GM18507 (cell line): ENCODE measurements at regions not wholly inside any gene's neighbourhood (a gene's known extent, or its start where the extent isn't known, plus 50 kb on each side); places are given as distances from the start of the nearest gene placed in this dataset.
"Not testable (repeated sequence)": the region's sequence is repeated elsewhere in the genome, so short reads cannot be mapped to it uniquely, and the experiment has no call there.

Source experiments
- DNase-seq: peaks from one replicate; pipeline ENCODE4 v3.0.0; 2011; ENCODE audit warnings: low read depth; ENCODE audit not compliant: insufficient read length; ENCODE audit errors: extremely low spot score
- FAIRE-seq: peaks from 2 replicates; lab custom pipeline; 2011; peaks lifted over from hg19 to GRCh38; lab: Jason Lieb, UNC

DNA sequence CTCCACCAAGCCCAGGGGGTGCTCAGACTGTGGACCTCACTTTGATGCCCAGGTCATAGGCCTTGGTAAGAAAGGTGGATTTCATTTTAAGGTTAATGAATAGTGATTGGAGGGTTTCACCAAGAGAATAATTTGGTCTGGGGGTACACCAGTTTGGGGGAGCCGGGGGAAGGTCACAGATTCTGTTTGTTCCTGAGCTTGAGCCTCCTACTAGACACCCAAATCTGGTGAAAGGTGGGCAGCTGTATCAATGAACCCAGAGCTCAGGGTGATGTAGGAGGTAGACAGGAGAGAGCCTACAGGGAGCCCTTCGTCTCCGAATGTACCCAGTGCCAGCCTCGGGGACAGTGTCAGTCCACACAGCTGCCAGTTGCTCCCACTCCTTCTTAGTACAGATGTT lies 63.7 kb upstream of the ATP12A start:
- FAIRE-seq = no peak
- no peak for DNase-seq

DNA sequence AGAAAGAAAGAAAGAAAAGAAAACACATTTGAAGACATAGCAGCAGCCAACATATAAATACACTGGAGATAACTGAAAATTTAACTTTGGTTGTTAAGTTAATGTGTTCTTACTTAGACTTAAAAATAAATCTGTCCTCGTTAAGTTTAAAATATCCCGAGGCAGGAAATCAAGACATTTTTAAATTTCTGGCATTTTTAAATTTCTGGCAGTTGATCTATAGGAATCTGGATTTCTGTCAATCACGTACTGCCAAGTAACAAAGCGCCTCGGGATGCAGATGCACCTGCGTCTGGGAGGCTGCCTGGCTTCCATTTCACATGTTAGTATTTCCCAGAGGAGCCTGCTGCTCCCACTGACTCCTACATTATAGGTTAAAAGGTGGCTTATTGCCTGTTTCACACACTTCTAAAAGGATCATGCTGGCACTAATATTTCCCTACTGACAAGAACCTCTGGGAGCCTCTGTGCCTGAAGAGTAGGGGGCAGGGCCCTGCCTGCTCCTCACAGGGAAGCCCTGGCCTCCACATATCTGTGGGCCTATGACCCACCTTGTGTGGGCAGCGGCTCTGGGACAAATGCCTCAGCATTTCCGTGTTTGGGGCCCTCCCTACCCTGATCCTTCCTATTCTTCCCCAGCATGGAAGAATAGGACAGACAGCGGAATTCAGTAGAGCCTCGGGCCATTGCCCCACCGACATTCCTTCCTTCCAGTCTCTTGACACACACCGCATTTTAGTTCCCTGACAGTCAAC lies 62.8 kb upstream of the ATP12A start:
- no peak for DNase-seq
- no peak for FAIRE-seq

DNA sequence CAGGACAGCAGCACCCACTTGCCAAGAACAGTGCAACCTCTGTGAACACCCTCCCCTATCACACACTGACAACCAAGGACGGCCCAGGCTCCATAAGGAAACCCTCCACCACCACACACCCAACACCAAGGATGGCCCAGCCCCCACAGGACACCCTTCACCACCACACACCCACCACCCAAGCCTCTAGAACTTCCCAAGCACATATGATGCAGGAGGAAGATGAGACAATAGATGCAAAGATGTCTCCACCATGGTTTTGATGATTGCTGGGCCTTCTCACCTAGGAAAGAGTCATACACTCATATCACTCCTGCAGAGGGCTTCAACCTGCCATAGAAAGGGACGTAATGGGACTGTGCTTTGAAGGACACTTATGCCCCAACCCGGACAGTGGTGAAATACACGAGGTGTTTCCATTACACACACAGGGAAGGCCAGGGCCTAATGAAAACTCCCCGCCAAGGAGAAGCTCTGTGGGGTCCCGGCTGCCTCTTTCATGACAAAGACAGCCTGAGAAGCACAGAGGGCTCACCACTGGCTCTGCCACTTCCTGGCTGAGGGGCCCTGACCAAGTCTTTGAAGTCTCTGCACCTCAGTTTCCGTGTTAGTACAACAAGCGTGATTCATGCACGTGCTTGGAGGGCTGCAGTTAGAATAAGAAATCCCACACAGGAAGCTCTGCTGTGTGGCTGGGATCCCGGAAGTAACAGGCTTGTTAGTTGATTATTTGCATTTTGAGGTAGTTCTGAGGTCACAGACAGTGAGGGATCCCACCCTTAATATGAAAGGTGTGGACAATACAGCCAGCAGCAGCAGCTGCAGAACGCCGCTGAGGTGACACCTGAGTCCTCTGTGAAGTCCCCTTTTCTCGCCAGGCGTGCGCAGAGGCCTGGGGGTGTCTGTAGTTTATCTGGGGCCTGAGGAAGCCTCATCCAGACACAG lies 61.9 kb upstream of the ATP12A start:
- DNase-seq = no peak
- FAIRE-seq = peak; percentile 86

DNA sequence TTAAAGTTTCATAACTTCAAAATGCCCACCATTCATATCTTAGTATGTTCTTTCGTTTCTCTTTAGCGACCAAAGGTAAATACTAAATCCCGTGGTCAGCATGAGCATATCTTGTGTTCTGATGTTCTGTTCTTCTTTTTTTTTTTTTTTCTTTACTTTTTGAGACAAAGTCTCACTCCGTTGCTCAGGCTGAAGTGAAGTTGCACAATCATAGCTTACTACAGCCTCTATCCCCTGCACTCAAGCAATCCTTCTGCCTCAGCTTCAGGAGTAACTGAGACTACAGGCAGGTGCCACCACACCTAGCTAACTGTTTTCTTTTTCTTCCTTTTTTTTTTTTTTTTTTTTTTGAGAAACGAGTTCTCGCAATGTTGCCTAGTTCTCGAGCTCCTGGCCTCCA lies 60.9 kb upstream of the ATP12A start:
- DNase-seq (no peak), FAIRE-seq (no peak)

DNA sequence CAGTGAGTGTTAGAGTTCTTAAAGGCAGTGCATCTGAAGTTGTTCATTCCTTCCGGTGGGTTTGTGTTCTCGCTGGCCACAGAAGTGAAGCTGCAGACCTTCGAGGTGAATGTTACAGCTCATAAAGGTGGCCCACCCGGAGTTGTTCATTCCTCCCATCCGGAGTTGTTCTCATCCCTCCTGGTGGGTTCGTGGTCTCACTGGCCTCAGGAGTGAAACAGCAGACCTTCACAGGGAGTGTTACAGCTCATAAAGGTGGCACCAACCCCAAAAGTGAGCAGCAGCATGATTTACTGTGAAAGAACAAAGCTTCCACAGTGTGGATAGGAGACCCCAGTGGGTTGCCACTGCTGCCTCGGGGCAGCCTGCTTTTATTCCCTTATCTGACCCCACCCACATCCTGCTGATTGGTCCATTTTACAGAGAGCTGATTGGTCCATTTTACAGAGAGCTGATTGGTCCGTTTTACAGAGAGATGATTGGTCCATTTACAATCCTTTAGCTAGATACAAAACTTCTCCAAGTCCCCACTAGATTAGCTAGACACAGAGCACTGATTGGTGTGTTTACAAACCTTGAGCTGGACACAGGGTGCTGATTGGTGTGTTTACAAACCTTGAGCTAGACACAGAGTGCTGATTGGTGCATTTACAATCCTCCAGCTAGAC lies 57.6 kb upstream of the ATP12A start:
- not testable (repeated sequence) for FAIRE-seq, DNase-seq

DNA sequence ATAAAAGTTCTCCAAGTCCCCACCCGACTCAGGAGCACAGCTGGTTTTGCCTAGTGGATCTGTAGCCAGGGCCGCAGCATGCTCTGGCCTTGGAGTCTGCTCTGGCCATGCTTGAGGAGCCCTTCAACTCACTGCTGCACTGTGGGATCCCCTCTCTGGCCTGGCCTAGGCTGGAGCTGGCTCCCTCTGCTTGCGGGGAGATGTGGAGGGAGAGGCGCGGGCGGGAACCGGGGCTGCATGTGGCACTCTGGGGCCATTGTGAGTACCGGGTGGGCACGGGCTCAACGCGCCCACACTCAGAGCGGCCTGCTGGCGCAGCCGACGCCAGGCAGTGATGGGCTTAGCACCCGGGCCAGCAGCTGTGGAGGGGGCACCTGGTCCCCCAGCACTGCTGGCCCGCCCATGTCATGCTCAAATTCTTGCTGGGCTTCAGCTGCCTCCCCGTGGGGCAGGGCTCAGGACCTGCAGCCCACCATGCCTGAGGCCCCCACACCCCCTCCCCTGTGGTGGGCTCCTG lies 57.0 kb upstream of the ATP12A start:
- DNase-seq (no peak), FAIRE-seq (no peak)

DNA sequence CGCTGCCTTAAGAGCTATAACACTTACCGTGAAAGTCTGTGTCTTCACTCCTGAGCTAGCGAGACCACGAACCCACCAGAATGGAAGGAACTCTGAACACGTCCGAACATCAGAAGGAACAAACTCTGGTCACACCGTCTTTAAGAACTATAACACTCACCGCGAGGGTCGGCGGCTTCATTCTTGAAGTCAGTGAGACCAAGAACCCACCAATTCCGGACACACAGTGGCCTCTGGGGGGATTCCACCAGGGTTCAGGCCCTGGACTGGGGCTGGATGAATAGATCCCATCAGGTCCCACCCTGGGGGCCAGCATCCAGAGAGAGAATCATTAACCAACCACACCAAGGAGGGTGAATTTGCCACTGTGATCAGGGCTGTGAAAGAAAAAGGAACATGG lies 55.8 kb upstream of the ATP12A start:
- DNase-seq (no peak), FAIRE-seq (no peak)

DNA sequence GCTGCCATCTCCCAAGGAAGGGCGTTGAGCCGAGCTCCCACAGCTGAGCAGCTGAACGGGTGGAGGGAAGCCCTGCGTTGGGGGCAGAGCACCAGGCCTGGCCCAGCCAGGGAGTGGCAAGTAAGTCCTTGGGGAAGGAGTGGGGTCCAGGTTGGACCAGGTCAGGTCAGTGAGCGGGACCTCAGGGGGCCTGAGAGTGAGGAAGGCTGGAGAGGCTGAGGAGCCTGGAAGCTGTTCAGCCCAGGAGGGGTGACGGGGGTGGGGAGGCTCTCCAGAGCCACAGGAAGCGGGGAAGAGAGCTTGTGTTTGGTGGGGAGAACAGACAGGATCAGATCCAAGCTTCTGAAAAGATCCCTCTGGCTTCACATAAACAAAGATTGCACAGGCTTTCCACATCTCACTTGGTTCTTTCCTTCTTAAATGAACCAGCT lies 55.4 kb upstream of the ATP12A start:
- DNase-seq = no peak
- FAIRE-seq = no peak

DNA sequence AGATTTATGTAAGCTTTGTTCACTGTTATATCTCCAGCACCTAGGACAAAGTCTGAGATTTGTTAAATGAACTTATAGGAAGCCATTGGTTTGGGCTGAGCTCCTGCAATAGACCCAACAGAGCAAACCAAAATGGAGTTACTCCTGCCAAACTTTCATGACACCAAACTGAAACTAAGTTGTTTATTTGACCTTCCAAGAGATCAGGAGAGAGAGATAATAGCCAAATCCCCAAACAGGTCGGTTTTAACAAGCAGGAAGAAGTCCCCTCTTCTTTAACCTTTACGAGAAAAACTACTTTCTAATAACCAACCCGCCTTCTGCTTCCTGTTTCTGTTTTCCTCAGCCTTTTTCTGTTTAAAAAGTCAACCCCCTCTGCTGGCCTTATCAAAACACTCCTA lies 54.9 kb upstream of the ATP12A start:
- FAIRE-seq (peak; percentile 83), DNase-seq (no peak)

DNA sequence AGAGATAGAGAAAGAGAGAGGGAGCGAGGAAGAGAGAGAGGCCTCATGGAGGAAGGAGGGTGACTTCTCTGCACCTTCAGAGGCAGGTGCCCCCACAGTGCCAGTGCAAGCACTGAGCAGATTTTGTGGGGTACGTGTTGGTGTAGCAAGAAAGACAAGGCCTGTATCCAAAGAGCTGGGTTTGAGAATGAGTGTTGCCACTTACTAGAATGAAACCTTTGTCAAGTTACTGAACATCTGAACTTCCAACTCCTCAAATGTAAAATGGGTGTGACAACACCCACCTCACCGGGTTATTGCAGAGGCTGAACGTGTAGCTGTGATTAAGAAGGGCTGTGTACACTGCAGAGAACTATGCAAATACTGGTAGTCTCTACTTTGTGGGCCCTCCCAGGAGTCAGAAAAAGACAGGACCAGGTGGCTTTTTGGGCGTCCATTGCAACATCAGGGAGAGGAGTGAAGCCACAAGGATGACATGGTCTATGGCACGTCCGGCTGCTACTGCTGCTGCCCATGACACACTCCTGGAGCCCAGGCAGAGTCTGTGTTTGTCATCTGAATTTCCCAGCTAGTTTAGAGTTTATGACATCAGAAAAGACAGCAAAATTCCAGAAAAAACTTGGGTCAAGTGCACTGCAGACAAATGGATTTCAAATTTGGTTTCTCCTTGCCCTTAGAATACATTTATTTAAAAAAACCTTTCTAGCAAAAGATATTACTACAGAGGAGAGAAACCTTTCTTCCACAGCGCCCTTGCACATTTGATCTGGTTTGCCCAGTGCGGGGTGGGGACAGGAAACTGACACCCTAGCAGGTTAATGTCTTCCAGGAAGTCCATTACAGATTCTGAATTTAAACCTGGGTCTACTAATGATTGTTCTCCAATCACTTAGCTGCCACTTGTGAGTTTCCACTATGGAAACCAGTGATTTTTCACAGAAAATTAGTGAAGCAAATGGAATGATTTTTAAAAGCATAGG lies 54.0 kb upstream of the ATP12A start:
- no peak for DNase-seq
- FAIRE-seq = no peak

DNA sequence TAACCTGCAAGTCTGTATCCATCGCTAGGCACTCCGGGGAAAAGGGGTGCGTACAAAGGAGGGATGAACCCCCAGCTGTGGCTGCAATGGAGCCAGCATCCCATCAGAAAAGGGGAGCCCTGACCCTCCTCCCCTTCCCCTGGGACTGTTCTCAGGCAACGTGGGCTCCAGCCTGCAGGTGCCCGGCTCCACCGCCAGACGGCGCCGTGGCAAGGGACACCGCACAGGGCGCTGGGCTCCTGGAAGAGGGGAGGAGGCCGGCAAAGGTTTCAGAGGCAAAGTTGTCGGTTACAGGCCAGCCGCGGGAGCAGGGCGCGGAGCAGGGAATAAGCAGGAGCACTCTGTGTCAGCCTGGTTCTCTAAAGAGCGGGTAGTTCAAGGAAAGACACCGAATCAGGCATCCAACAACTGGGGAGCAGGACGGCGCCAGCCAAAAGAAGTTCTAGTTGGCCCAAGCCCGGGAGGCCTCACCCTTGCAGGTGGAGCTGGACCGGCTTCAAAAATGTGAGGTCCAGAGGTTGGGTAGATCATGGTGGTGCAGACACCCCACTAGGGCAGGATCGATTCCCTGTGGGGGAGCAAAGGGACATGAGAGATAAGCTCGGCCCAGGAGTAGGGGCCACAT lies 53.0 kb upstream of the ATP12A start:
- DNase-seq (no peak), FAIRE-seq (no peak)

DNA sequence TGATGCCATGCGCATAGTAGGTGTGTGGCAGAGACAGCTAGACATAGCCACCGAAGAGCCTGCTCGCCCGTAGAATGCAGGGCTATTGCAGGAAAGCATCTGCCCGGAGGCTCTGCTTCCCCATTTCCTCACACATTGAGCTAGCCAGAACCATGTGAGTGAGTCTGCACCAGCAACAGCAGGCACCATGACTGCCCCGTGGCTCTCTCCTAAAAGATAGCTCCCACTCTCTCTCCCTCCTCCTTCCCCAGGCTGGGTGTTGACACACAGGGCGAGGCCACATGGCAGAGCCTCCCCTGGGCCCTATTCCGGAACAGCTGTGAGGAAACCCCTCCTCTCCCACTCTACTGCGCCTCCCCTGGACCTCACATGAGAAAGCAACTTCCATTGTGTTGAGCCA lies 52.3 kb upstream of the ATP12A start:
- DNase-seq = no peak
- FAIRE-seq = no peak

DNA sequence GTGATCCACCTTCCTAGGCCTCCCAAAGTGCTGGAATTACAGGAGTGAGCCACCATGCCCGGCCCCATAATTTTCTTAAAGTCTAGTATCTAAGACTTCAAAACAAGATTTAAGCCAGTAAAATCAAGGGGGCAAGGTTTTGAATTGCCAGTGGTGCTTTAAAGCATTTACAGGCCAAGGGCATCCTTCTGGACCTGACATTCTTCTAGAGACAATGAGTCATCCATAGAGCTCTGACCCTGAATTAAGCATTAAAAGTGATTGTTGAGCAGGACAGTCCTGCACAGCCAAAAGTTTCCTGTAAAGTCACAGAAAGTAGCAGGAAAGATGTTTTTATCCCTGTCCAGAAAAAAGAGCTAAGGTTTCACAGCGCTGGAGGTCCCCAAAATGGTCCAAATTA lies 50.9 kb upstream of the ATP12A start:
- FAIRE-seq = no peak
- no peak for DNase-seq

DNA sequence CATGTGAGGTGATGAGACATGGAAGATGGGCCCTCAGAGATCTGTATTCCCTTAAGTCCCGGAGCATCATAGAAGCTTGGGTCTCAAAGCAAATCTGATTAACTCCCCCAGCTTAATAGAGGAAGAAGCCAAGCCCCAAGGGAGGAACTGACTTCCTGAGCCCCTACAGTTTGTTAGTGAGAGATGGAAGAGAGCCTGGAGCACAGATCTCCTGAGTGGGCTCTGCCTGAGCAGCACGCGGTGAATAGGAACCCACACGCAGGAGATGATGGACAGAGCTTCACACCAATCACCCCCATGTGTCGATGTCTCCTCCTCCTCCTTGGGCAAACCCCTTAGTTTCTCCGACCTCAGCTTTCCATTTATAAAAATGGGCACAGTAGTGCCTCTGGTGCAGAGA lies 50.1 kb upstream of the ATP12A start:
- FAIRE-seq = no peak
- no peak for DNase-seq
